H1 (cell line): ENCODE measurements at regions not wholly inside any gene's neighbourhood (a gene's known extent, or its start where the extent isn't known, plus 50 kb on each side); places are given as distances from the start of the nearest gene placed in this dataset.

ENCODE experiments used
- BCL11A ChIP-seq, 2 experiments: IDR thresholded peaks; one replicate each; pipeline ENCODE4 v1.6.1; 2011; ENCODE audit warnings: low read depth in 2 of 2, low read length in 2 of 2, mild to moderate bottlenecking in 2 of 2
- CEBPB ChIP-seq: IDR thresholded peaks from 2 replicates; pipeline ENCODE4 v1.6.1; 2012; ENCODE audit warnings: low read depth, low read length
- CHD7 ChIP-seq: fragments of 300-600 bp; sonication (generic); IDR thresholded peaks from 2 replicates; pipeline ENCODE4 v1.7.1; 2012; ENCODE audit warnings: low read length, moderate library complexity, mild to moderate bottlenecking, inconsistent platforms; ENCODE audit not compliant: insufficient replicate concordance
- HDAC2 ChIP-seq, 2 experiments: fragments of 300-600 bp in 1 of 2; sonication (generic) in 1 of 2; IDR thresholded peaks; 2 replicates each; pipeline ENCODE4 v1.6.1; 2011 to 2012; ENCODE audit warnings: low read depth in 2 of 2, low read length in 2 of 2, mild to moderate bottlenecking in 2 of 2, moderate library complexity in 2 of 2, borderline replicate concordance in 1 of 2, inconsistent platforms in 1 of 2
- PHF8 ChIP-seq: fragments of 200-600 bp; sonication (generic); conservative IDR thresholded peaks from 2 replicates; pipeline ENCODE4 v1.7.1; 2012; ENCODE audit warnings: low read depth, mild to moderate bottlenecking, inconsistent platforms, low read length, moderate library complexity
- POLR2A ChIP-seq, 2 experiments: IDR thresholded peaks; 1 replicate in 1 of 2; 2 replicates in 1 of 2; pipeline ENCODE4 v1.6.1; 2011; ENCODE audit warnings: low read depth in 2 of 2, low read length in 2 of 2, mild to moderate bottlenecking in 2 of 2; ENCODE audit errors: control extremely low read depth in 1 of 2
- RAD21 ChIP-seq, 2 experiments: IDR thresholded peaks in 1 of 2; conservative IDR thresholded peaks in 1 of 2; 2 replicates each; pipeline ENCODE4 v1.6.1; 2011; ENCODE audit warnings: low read depth in 2 of 2, low read length in 2 of 2, improper control_type of control experiment in 1 of 2, inconsistent platforms in 1 of 2, mild to moderate bottlenecking in 1 of 2, moderate library complexity in 1 of 2
- YY1 ChIP-seq: IDR thresholded peaks from 2 replicates; pipeline ENCODE4 v1.6.1; 2011; ENCODE audit warnings: low read depth, mild to moderate bottlenecking, low read length
- TF ChIP-seq, protein P1 (sequence below), 3 experiments: IDR thresholded peaks; 1 replicate in 2 of 3; 2 replicates in 1 of 3; pipeline versions ENCODE4 v1.5.1 to v1.6.1; 2011; ENCODE audit warnings: low read length in 3 of 3, mild to moderate bottlenecking in 3 of 3, inconsistent platforms in 2 of 3, low read depth in 1 of 3, moderate library complexity in 1 of 3; ENCODE audit not compliant: insufficient read depth in 1 of 3; ENCODE audit errors: control extremely low read depth in 1 of 3
- TF ChIP-seq, protein P2 (sequence below): IDR thresholded peaks from 2 replicates; pipeline ENCODE4 v1.6.1; 2012; ENCODE audit warnings: low read length, inconsistent platforms
- TF ChIP-seq, protein P3 (sequence below): IDR thresholded peaks from 2 replicates; pipeline ENCODE4 v1.6.1; 2012; ENCODE audit warnings: inconsistent platforms

- TF ChIP-seq RAD21 (IDR thresholded peaks at IDR 0.05 in 1 of 2, conservative IDR thresholded peaks at IDR 0.05 in 1 of 2; ENCODE audit: low read depth in 2 of 2, low read length in 2 of 2) (no peak), POLR2A (IDR thresholded peaks at IDR 0.05; ENCODE audit: control extremely low read depth in 1 of 2, low read depth in 2 of 2, low read length in 2 of 2) (no peak), HDAC2 (IDR thresholded peaks at IDR 0.05; ENCODE audit: borderline replicate concordance in 1 of 2, low read depth in 2 of 2, low read length in 2 of 2) (no peak), CHD7 (no peak), YY1 (no peak), PHF8 (no peak), BCL11A (IDR thresholded peaks at IDR 0.05; ENCODE audit: low read depth in 2 of 2, low read length in 2 of 2) (no peak), CEBPB (no peak)
- TF ChIP-seq, protein P1, sequence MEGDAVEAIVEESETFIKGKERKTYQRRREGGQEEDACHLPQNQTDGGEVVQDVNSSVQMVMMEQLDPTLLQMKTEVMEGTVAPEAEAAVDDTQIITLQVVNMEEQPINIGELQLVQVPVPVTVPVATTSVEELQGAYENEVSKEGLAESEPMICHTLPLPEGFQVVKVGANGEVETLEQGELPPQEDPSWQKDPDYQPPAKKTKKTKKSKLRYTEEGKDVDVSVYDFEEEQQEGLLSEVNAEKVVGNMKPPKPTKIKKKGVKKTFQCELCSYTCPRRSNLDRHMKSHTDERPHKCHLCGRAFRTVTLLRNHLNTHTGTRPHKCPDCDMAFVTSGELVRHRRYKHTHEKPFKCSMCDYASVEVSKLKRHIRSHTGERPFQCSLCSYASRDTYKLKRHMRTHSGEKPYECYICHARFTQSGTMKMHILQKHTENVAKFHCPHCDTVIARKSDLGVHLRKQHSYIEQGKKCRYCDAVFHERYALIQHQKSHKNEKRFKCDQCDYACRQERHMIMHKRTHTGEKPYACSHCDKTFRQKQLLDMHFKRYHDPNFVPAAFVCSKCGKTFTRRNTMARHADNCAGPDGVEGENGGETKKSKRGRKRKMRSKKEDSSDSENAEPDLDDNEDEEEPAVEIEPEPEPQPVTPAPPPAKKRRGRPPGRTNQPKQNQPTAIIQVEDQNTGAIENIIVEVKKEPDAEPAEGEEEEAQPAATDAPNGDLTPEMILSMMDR (IDR thresholded peaks at IDR 0.05; ENCODE audit: control extremely low read depth in 1 of 3, insufficient read depth in 1 of 3, low read depth in 1 of 3, low read length in 3 of 3) = no peak
- TF ChIP-seq, protein P2, sequence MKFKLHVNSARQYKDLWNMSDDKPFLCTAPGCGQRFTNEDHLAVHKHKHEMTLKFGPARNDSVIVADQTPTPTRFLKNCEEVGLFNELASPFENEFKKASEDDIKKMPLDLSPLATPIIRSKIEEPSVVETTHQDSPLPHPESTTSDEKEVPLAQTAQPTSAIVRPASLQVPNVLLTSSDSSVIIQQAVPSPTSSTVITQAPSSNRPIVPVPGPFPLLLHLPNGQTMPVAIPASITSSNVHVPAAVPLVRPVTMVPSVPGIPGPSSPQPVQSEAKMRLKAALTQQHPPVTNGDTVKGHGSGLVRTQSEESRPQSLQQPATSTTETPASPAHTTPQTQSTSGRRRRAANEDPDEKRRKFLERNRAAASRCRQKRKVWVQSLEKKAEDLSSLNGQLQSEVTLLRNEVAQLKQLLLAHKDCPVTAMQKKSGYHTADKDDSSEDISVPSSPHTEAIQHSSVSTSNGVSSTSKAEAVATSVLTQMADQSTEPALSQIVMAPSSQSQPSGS = no peak
- TF ChIP-seq, protein P3, sequence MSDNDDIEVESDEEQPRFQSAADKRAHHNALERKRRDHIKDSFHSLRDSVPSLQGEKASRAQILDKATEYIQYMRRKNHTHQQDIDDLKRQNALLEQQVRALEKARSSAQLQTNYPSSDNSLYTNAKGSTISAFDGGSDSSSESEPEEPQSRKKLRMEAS = no peak
Measured at GRCh38 chr5:162664846-162665245, 597.3 kb downstream of the GABRG2 start.
